Fibroblast of lung (primary cell): ENCODE measurements at regions not wholly inside any gene's neighbourhood (a gene's known extent, or its start where the extent isn't known, plus 50 kb on each side); places are given as distances from the start of the nearest gene placed in this dataset.

Experiments used
- CTCF ChIP-seq, 2 donors: IDR thresholded peaks in 1 of 2; conservative IDR thresholded peaks in 1 of 2; 1 replicate in 1 of 2; 2 replicates in 1 of 2; pipeline ENCODE4 v1.5.1; 2011 to 2012; ENCODE audit warnings: low read length in 2 of 2, control low read depth in 1 of 2, inconsistent platforms in 1 of 2, low read depth in 1 of 2, mild to moderate bottlenecking in 1 of 2
- EZH2 ChIP-seq: IDR thresholded peaks from 2 replicates; pipeline ENCODE4 v1.5.1; 2012; ENCODE audit warnings: low read length, control low read depth, mild to moderate bottlenecking; ENCODE audit errors: missing control alignments

- no peak for TF ChIP-seq EZH2
- no peak for TF ChIP-seq CTCF (conservative IDR thresholded peaks at IDR 0.05 in 1 of 2, IDR thresholded peaks at IDR 0.05 in 1 of 2; ENCODE audit: low read depth in 1 of 2, low read length in 2 of 2)
Observed at GRCh38 chr2:217512259-217512658, 490.5 kb downstream of the TNS1 start.
